GM23338 (cell line): ENCODE measurements at regions not wholly inside any gene's neighbourhood (a gene's known extent, or its start where the extent isn't known, plus 50 kb on each side); places are given as distances from the start of the nearest gene placed in this dataset.

ENCODE experiments used
- ATAC-seq: fragments of 200-7000 bp; cut with Tn5 transposase; 3 replicates; pipeline ENCODE4 v1.9.1; 2020
- DNase-seq: peaks from one replicate; pipeline ENCODE4 v3.0.0-alpha.2; 2015; ENCODE audit warnings: low spot score
- H2AFZ ChIP-seq: fragments of 200-600 bp; sonication (generic); 2 replicates; pipeline ENCODE4 v1.8.0; 2016; ENCODE audit warnings: antibody characterized with exemption, mild to moderate bottlenecking, moderate library complexity
- H3F3A ChIP-seq: fragments of 200-600 bp; sonication (generic); replicated peaks from 2 replicates; pipeline ENCODE4 v1.8.0; 2017; ENCODE audit warnings: antibody characterized with exemption, mixed run types, low read depth
- H3K27ac ChIP-seq: fragments of 200-600 bp; sonication (generic); 2 replicates; pipeline ENCODE4 v1.6.1; 2016; ENCODE audit warnings: low read depth
- H3K27me3 ChIP-seq: fragments of 200-600 bp; sonication (generic); 2 replicates; pipeline ENCODE4 v1.8.0; 2016; ENCODE audit warnings: mild to moderate bottlenecking, mixed run types, moderate library complexity; ENCODE audit not compliant: insufficient read depth
- H3K36me3 ChIP-seq: fragments of 200-600 bp; sonication (generic); 2 replicates; pipeline ENCODE4 v1.8.0; 2016; ENCODE audit warnings: mild to moderate bottlenecking; ENCODE audit not compliant: insufficient read depth
- H3K4me1 ChIP-seq: fragments of 200-600 bp; sonication (generic); 2 replicates; pipeline ENCODE4 v1.8.0; 2016; ENCODE audit warnings: mild to moderate bottlenecking, moderate library complexity; ENCODE audit not compliant: insufficient read depth
- H3K4me2 ChIP-seq: fragments of 200-600 bp; sonication (generic); 2 replicates; pipeline ENCODE4 v1.7.1; 2017; ENCODE audit warnings: mixed run types
- H3K4me3 ChIP-seq: fragments of 200-600 bp; sonication (generic); 2 replicates; pipeline ENCODE4 v1.6.1; 2016; ENCODE audit warnings: mixed run types
- H3K79me2 ChIP-seq: fragments of 200-600 bp; sonication (generic); replicated peaks from 2 replicates; pipeline ENCODE4 v1.8.0; 2017; ENCODE audit warnings: mild to moderate bottlenecking; ENCODE audit not compliant: insufficient read depth
- H3K9me2 ChIP-seq: fragments of 200-600 bp; sonication (generic); 2 replicates; pipeline ENCODE4 v1.8.0; 2017; ENCODE audit not compliant: insufficient read depth
- H4K20me1 ChIP-seq: fragments of 200-600 bp; sonication (generic); replicated peaks from 2 replicates; pipeline ENCODE4 v1.8.0; 2017; ENCODE audit warnings: mild to moderate bottlenecking; ENCODE audit not compliant: insufficient read depth
- H3K27ac Mint-ChIP-seq: 2 replicates; pipeline ENCODE4 v1.8.0; 2020; ENCODE audit warnings: inconsistent platforms, mild to moderate bottlenecking, moderate library complexity, mixed read lengths
- H3K27me3 Mint-ChIP-seq: 3 replicates; pipeline ENCODE4 v1.8.0; 2022; ENCODE audit warnings: low read depth, mild to moderate bottlenecking, moderate library complexity, mixed read lengths, inconsistent platforms; ENCODE audit not compliant: insufficient read depth, poor library complexity
- H3K36me3 Mint-ChIP-seq: 3 replicates; pipeline ENCODE4 v1.8.0; 2021; ENCODE audit warnings: low read depth, mild to moderate bottlenecking, inconsistent platforms, moderate library complexity, mixed read lengths
- H3K4me1 Mint-ChIP-seq: 3 replicates; pipeline ENCODE4 v1.8.0; 2020; ENCODE audit warnings: mild to moderate bottlenecking, inconsistent platforms, mixed read lengths
- H3K4me3 Mint-ChIP-seq: 3 replicates; pipeline ENCODE4 v1.8.0; 2021; ENCODE audit warnings: moderate library complexity, mild to moderate bottlenecking, inconsistent platforms, mixed read lengths
- H3K9me3 Mint-ChIP-seq: 3 replicates; pipeline ENCODE4 v1.8.0; 2020; ENCODE audit warnings: moderate library complexity, mild to moderate bottlenecking, inconsistent platforms, mixed read lengths
- CTCF ChIP-seq, 2 experiments: fragments of 200-600 bp in 1 of 2; sonication (generic) in 1 of 2; conservative IDR thresholded peaks; 2 replicates each; pipeline versions ENCODE4 v1.5.1 to v1.6.1; 2016 to 2017; ENCODE audit warnings: antibody characterized with exemption in 2 of 2, low read depth in 2 of 2, mild to moderate bottlenecking in 2 of 2, moderate library complexity in 1 of 2
- EZH2 ChIP-seq: fragments of 200-600 bp; sonication (generic); IDR thresholded peaks from one replicate; pipeline ENCODE4 v1.8.0; 2017; ENCODE audit warnings: antibody characterized with exemption, mild to moderate bottlenecking, low read depth; ENCODE audit not compliant: unreplicated experiment
- JUNB ChIP-seq: IDR thresholded peaks from one replicate; pipeline ENCODE4 v1.6.1; 2016; ENCODE audit warnings: antibody characterized with exemption; ENCODE audit not compliant: unreplicated experiment
- NANOG ChIP-seq: IDR thresholded peaks from 2 replicates; pipeline ENCODE4 v1.6.1; 2016; ENCODE audit warnings: antibody characterized with exemption, borderline replicate concordance
- ZNF114 ChIP-seq: fragments of 250-450 bp; sonication (Bioruptor Pico); IDR thresholded peaks from 2 replicates; pipeline ENCODE4 v1.5.0; 2020; ENCODE audit warnings: mild to moderate bottlenecking, moderate library complexity
- ZNF462 ChIP-seq: fragments of 250-450 bp; sonication (Bioruptor Pico); IDR thresholded peaks from 2 replicates; pipeline ENCODE4 v1.5.0; 2020; ENCODE audit warnings: mild to moderate bottlenecking, moderate library complexity
- TF ChIP-seq, protein P1 (sequence below): IDR thresholded peaks from one replicate; pipeline ENCODE4 v1.6.1; 2018; ENCODE audit warnings: antibody characterized with exemption; ENCODE audit not compliant: unreplicated experiment

GRCh38 chr10:132479603-132480221 is 57.9 kb upstream of the INPP5A start (continued):
- no peak for TF ChIP-seq ZNF462 (CRISPR knock-in tag)

GRCh38 chr10:132480356-132480755 is 57.2 kb upstream of the INPP5A start:
- Histone ChIP-seq H3K9me2 (no peaks in the 10 kb centered on the region; the same call in 1 of the 2 replicates), H3K27me3 (no peaks in the 10 kb centered on the region), H3K4me3 (no peak overlapping the region), H3K79me2 (no peaks in the 10 kb centered on the region), H4K20me1 (no peaks in the 10 kb centered on the region), H2AFZ (no peak overlapping the region), H3K27ac (no peak overlapping the region), H3K4me2 (no peak overlapping the region), H3F3A (no peaks in the 10 kb centered on the region), H3K36me3 (no peaks in the 10 kb centered on the region), H3K4me1 (no peaks in the 10 kb centered on the region)
- no peaks in the 10 kb centered on the region for H3K27me3 Mint-ChIP-seq
- no peak overlapping the region for H3K27ac Mint-ChIP-seq
- ATAC-seq = no peak
- peaks cover 2% of the 10 kb centered on the region; the same call in 2 of the 3 replicates for H3K4me1 Mint-ChIP-seq
- H3K36me3 Mint-ChIP-seq = no peaks in the 10 kb centered on the region
- DNase-seq = no peak
- H3K9me3 Mint-ChIP-seq = no peaks in the 10 kb centered on the region
- H3K4me3 Mint-ChIP-seq = no peak overlapping the region
- no peak for TF ChIP-seq JUNB
- TF ChIP-seq, protein P1, sequence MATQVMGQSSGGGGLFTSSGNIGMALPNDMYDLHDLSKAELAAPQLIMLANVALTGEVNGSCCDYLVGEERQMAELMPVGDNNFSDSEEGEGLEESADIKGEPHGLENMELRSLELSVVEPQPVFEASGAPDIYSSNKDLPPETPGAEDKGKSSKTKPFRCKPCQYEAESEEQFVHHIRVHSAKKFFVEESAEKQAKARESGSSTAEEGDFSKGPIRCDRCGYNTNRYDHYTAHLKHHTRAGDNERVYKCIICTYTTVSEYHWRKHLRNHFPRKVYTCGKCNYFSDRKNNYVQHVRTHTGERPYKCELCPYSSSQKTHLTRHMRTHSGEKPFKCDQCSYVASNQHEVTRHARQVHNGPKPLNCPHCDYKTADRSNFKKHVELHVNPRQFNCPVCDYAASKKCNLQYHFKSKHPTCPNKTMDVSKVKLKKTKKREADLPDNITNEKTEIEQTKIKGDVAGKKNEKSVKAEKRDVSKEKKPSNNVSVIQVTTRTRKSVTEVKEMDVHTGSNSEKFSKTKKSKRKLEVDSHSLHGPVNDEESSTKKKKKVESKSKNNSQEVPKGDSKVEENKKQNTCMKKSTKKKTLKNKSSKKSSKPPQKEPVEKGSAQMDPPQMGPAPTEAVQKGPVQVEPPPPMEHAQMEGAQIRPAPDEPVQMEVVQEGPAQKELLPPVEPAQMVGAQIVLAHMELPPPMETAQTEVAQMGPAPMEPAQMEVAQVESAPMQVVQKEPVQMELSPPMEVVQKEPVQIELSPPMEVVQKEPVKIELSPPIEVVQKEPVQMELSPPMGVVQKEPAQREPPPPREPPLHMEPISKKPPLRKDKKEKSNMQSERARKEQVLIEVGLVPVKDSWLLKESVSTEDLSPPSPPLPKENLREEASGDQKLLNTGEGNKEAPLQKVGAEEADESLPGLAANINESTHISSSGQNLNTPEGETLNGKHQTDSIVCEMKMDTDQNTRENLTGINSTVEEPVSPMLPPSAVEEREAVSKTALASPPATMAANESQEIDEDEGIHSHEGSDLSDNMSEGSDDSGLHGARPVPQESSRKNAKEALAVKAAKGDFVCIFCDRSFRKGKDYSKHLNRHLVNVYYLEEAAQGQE = no peak
- TF ChIP-seq EZH2 = no peak
- no peak for TF ChIP-seq ZNF114 (CRISPR knock-in tag)
- no peak for TF ChIP-seq NANOG
- no peak for TF ChIP-seq CTCF (conservative IDR thresholded peaks at IDR 0.05; ENCODE audit: low read depth in 2 of 2)
